Vagina (tissue), 2 donors: ENCODE measurements at regions not wholly inside any gene's neighbourhood (a gene's known extent, or its start where the extent isn't known, plus 50 kb on each side); places are given as distances from the start of the nearest gene placed in this dataset.

Experiments used
- CTCF ChIP-seq, 3 experiments: fragments of 450-650 bp in 2 of 3; fragments of 200-600 bp in 1 of 3; sonication (generic) in 1 of 3; IDR thresholded peaks; one replicate each; pipeline ENCODE4 v1.5.1; 2017 to 2019; ENCODE audit warnings: antibody characterized with exemption in 3 of 3, mild to moderate bottlenecking in 2 of 3, moderate library complexity in 2 of 3
- POLR2A ChIP-seq, 2 donors: fragments of 450-650 bp; IDR thresholded peaks; one replicate each; pipeline ENCODE4 v1.6.1; 2017; ENCODE audit warnings: antibody characterized with exemption in 2 of 2, mild to moderate bottlenecking in 2 of 2, moderate library complexity in 2 of 2
- POLR2AphosphoS5 ChIP-seq, 2 donors: sonication (generic); formaldehyde crosslinking; IDR thresholded peaks; one replicate each; pipeline ENCODE4 v1.9.0; 2017; ENCODE audit warnings: antibody characterized with exemption in 2 of 2, mild to moderate bottlenecking in 2 of 2, low read depth in 1 of 2; ENCODE audit not compliant: insufficient read depth in 1 of 2

GRCh38 chr2:35920061-35920460 lies 435.5 kb upstream of the CRIM1 start:
- no peak for TF ChIP-seq CTCF (IDR thresholded peaks at IDR 0.05)
- no peak for TF ChIP-seq POLR2AphosphoS5 (IDR thresholded peaks at IDR 0.05; ENCODE audit: insufficient read depth in 1 of 2, low read depth in 1 of 2)
- TF ChIP-seq POLR2A (IDR thresholded peaks at IDR 0.05) = no peak
